Hindlimb muscle (tissue), 1 donor: ENCODE measurements at regions not wholly inside any gene's neighbourhood (a gene's known extent, or its start where the extent isn't known, plus 50 kb on each side); places are given as distances from the start of the nearest gene placed in this dataset.
A peak's percentile ranks its signal among the peaks of the same experiment; 100 is the strongest.
"Not testable (repeated sequence)": the region's sequence is repeated elsewhere in the genome, so short reads cannot be mapped to it uniquely, and the experiment has no call there.

ENCODE experiments used
- DNase-seq: peaks from one replicate; pipeline ENCODE4 v3.0.0-alpha.2; 2013

DNA sequence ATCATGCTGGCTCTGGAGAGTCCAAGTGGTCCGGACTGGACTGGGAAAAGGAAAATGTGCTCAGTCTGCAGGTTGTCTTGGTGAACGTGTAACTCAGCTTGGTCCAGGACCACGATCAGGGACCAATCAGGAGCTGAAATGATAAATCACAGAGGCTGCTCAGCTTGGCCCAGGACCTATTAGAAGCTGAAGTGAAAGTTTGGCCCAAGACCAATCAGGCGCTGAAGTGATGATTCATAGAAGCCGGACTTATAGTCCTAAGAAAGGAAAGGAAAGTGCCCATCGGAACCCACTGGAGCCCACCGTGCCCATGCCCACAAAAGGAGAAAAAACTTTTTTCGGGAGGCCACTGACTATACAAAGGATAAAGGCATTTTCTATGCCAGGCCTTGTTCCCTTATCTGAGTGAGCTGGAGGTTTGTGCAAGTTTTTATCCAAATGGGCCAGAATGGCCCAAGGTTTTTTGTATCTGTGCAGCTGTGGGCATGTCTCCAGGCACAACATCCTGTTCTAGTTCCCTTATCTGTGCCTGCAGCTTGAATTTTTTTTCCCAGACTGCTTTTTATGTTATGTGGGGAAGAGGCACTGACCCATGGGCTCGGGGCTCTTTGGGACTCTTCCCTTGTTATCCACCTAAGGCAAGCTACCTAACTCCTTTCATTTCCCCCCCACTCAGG, 194.4 kb downstream of the FAM133A start:
- DNase-seq, result no peak

DNA sequence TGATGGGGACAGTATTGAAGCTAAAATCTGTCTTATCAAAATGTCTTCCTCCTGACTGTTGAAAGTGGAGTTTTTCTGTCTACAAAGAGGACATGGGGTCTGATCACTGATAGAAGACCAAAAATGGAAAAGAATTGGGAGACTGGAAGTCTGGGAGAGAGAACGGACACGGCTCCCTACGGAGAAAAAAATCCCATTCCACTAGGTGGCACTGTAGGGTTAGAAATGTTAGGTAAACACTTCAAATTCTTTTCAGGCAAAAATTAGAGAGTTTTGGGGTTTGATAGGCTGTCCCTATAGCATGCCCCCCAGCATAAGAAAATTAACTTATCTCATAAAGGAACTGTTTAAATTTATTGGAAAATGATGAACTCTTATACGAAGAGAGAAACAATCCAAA, 200.5 kb downstream of the FAM133A start:
- DNase-seq, result peak; percentile 0

DNA sequence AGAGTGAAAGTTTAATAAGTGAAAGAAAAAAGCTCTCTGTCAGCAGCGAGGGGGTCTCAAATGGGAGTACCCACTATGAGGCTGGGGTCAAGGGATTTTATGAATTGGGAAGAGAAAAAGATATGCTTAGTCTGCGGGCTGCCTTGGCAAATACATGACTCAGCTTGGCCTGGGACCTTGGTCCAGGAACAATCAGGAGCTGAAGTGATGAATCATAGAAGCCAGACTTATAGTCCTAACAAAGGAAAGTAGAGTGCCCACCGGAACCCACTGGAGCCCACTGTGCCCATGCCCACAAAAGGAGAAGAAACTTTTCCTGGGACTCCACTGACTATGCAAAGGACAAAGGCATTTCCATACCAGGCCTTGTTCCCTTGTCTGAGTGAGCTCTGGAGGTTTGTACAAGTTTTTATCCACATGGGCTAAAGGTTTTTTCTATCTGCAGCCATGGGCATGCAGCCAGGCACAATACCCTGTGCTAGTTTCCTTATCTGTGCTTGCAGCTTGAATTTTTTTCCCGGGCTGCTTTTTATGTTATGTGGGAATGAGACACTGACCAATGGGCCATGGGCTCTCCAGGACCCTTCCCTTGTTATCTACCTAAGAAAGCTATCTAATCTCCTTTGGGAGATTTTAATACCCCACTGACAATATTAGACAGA, 201.7 kb downstream of the FAM133A start:
- DNase-seq, result no peak

DNA sequence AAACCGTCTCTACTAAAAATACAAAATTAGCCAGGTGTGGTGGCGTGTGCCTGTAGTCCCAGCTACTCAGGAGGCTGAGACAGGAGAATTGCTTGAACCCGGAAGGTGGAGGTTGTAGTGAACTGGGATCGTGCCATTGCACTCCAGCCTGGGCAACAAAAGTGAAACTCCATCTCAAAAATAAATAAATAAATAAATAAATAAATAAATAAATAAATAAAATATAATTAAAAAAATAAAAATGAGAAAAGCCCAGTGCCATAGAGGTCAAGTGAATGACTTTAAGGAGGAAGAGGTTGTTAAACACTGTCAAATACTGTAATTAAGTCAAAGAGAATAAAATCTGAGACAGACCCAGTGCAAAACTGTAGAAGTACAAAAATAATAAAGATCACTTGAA, 247.0 kb downstream of the FAM133A start:
- not testable (repeated sequence) for DNase-seq

GRCh38 chrX:93932471-93933220, 258.6 kb downstream of the FAM133A start:
- DNase-seq, result no peak

GRCh38 chrX:93977641-93978040, 303.6 kb downstream of the FAM133A start:
- no peak for DNase-seq

GRCh38 chrX:93985344-93986307, 311.6 kb downstream of the FAM133A start:
- DNase-seq, result no peak
